ENCODE measurements at regions not wholly inside any gene's neighbourhood (a gene's known extent, or its start where the extent isn't known, plus 50 kb on each side); places are given as distances from the start of the nearest gene placed in this dataset.
"Not testable (repeated sequence)": the region's sequence is repeated elsewhere in the genome, so short reads cannot be mapped to it uniquely, and the experiment has no call there.

DNA sequence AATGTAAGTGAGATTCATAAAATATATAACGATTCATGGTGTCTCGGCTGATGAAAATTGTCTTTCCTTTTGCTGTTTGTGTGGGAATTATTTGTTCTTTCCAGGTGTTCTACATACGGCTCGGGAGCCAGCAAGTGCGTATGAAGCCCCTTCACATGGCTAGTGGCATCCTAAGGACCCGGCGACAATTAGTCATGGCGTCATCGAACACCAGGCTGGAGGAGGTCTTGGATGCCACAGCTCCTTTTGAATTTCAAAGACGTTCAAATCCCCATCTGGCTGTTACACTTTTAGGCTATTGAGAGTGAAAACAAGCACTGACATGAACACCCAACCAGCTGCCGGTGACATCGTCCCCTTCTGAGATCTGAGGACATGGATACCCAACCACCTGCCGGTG lies 397.7 kb upstream of the TNRC6C start:
- Histone ChIP-seq H3K27me3 (ENCODE audit: control insufficient read depth, insufficient read depth, low read length, poor library complexity, severe bottlenecking) (no peaks in the 10 kb centered on the region), H3K36me3 (ENCODE audit: control insufficient read depth, insufficient read depth, low read length) (no peaks in the 10 kb centered on the region), H3K4me1 (ENCODE audit: control insufficient read depth, insufficient read depth, low read length) (peaks cover 10% of the 10 kb centered on the region), H3K27ac (ENCODE audit: insufficient read depth, low read depth, low read length, poor library complexity, severe bottlenecking) (no peak overlapping the region), H3K9me3 (ENCODE audit: control insufficient read depth, low read length) (no peaks in the 10 kb centered on the region), H3K4me3 (ENCODE audit: insufficient read depth, low read depth, low read length) (no peak overlapping the region)
- WGBS, 2 experiments, result 89 to 92% methylated on average over 12 of the region's 13 CpGs

- H3K9me3 ChIP-seq (ENCODE audit: control insufficient read depth, low read length); H3K4me1 ChIP-seq (ENCODE audit: control insufficient read depth, insufficient read depth, low read length); H3K4me3 ChIP-seq (ENCODE audit: insufficient read depth, low read depth, low read length); H3K27me3 ChIP-seq (ENCODE audit: control insufficient read depth, insufficient read depth, low read length, poor library complexity, severe bottlenecking); H3K27ac ChIP-seq (ENCODE audit: insufficient read depth, low read depth, low read length, poor library complexity, severe bottlenecking); H3K36me3 ChIP-seq (ENCODE audit: control insufficient read depth, insufficient read depth, low read length): not testable (repeated sequence)
- 93 to 94% methylated on average over 12 of the region's 12 CpGs for WGBS, 2 experiments
These were observed 396.1 kb upstream of the TNRC6C start for GRCh38 chr17:77562361-77562760.

DNA sequence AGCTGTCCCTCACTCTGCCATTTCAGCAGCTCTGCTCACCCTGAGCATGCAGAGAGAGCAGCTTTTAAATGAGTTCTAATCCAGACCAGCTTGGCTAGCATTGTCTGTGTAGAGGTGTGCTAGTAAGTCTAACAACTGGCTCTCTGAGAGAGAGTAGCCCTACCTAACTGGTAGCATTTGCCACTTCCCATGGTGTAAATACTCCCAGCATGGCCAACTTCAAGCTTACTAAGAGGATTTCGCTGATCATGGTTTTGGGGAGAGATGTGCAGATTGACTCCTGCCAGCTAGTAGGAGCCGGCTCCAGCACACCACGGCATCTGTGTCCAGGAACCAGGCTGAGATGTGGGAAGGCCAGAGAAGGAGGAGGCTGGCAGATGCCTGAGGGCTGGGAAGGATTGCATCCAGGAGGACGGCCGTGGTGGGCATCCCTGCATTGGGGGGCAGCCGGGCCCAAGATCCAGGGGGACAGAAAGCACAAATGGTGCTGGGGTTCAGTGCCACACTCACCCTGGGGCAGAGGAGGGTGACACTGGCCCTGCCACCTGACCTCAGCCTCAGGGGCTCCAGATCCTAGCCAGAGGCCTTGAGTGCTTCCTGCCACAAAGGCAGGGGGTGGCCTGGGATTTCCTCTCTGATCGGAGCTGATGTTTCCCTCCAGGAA lies 394.9 kb upstream of the TNRC6C start:
- no peak overlapping the region for H3K4me3 ChIP-seq (ENCODE audit: insufficient read depth, low read depth, low read length)

GRCh38 chr17:77564278-77564920 lies 394.1 kb upstream of the TNRC6C start:
- Histone ChIP-seq H3K36me3 (ENCODE audit: control insufficient read depth, insufficient read depth, low read length) (no peaks in the 10 kb centered on the region), H3K9me3 (ENCODE audit: control insufficient read depth, low read length) (no peaks in the 10 kb centered on the region), H3K4me1 (ENCODE audit: control insufficient read depth, insufficient read depth, low read length) (no peaks in the 10 kb centered on the region), H3K4me3 (ENCODE audit: insufficient read depth, low read depth, low read length) (no peak overlapping the region), H3K27me3 (ENCODE audit: control insufficient read depth, insufficient read depth, low read length, poor library complexity, severe bottlenecking) (no peaks in the 10 kb centered on the region), H3K27ac (ENCODE audit: insufficient read depth, low read depth, low read length, poor library complexity, severe bottlenecking) (no peak overlapping the region)
- WGBS, 2 experiments, result 91 to 95% methylated on average over 13 of the region's 13 CpGs

More for the DNA sequence above, 394.9 kb upstream of the TNRC6C start:
- H3K27me3 ChIP-seq (ENCODE audit: control insufficient read depth, insufficient read depth, low read length, poor library complexity, severe bottlenecking), result no peaks in the 10 kb centered on the region
- H3K27ac ChIP-seq (ENCODE audit: insufficient read depth, low read depth, low read length, poor library complexity, severe bottlenecking), result no peak overlapping the region
- H3K36me3 ChIP-seq (ENCODE audit: control insufficient read depth, insufficient read depth, low read length), result no peaks in the 10 kb centered on the region
- H3K4me1 ChIP-seq (ENCODE audit: control insufficient read depth, insufficient read depth, low read length), result no peaks in the 10 kb centered on the region
- 92 to 95% methylated on average over 7 of the region's 7 CpGs for WGBS, 2 experiments
- no peaks in the 10 kb centered on the region for H3K9me3 ChIP-seq (ENCODE audit: control insufficient read depth, low read length)

GRCh38 chr17:77565166-77565565 lies 393.3 kb upstream of the TNRC6C start:
- H3K36me3 ChIP-seq (ENCODE audit: control insufficient read depth, insufficient read depth, low read length), result no peaks in the 10 kb centered on the region
- no peak overlapping the region for H3K27ac ChIP-seq (ENCODE audit: insufficient read depth, low read depth, low read length, poor library complexity, severe bottlenecking)
- H3K4me1 ChIP-seq (ENCODE audit: control insufficient read depth, insufficient read depth, low read length), result peaks cover 3% of the 10 kb centered on the region
- WGBS, 2 experiments, result 94 to 97% methylated on average over 6 to 7 of the region's 7 CpGs
- no peaks in the 10 kb centered on the region for H3K27me3 ChIP-seq (ENCODE audit: control insufficient read depth, insufficient read depth, low read length, poor library complexity, severe bottlenecking)
- no peaks in the 10 kb centered on the region for H3K9me3 ChIP-seq (ENCODE audit: control insufficient read depth, low read length)
- H3K4me3 ChIP-seq (ENCODE audit: insufficient read depth, low read depth, low read length), result no peak overlapping the region

DNA sequence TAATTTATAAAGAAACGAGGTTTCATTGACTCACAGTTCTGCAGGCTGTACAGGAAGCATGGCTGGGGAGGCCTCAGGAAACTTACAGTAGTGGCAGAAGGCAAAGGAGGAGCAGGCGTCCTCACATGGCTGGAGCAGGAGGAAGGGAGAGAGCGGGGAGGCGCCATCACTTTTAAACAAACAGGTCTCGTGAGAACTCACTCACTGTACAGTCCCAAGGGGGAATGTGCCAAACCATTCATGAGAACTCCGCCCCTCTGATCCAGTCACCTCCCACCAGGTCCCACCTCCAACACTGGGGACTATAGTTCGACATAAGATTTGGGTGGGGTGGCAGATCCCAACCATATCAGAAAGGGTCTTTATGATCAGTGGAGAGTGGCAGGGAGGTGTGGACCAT lies 392.4 kb upstream of the TNRC6C start:
- no peaks in the 10 kb centered on the region for H3K36me3 ChIP-seq (ENCODE audit: control insufficient read depth, insufficient read depth, low read length)
- H3K27ac ChIP-seq (ENCODE audit: insufficient read depth, low read depth, low read length, poor library complexity, severe bottlenecking), result no peak overlapping the region
- no peaks in the 10 kb centered on the region for H3K9me3 ChIP-seq (ENCODE audit: control insufficient read depth, low read length)
- WGBS, 2 experiments, result 89 to 91% methylated on average over 7 of the region's 7 CpGs
- no peaks in the 10 kb centered on the region for H3K27me3 ChIP-seq (ENCODE audit: control insufficient read depth, insufficient read depth, low read length, poor library complexity, severe bottlenecking)
- peaks cover 13% of the 10 kb centered on the region for H3K4me1 ChIP-seq (ENCODE audit: control insufficient read depth, insufficient read depth, low read length)
- no peak overlapping the region for H3K4me3 ChIP-seq (ENCODE audit: insufficient read depth, low read depth, low read length)

DNA sequence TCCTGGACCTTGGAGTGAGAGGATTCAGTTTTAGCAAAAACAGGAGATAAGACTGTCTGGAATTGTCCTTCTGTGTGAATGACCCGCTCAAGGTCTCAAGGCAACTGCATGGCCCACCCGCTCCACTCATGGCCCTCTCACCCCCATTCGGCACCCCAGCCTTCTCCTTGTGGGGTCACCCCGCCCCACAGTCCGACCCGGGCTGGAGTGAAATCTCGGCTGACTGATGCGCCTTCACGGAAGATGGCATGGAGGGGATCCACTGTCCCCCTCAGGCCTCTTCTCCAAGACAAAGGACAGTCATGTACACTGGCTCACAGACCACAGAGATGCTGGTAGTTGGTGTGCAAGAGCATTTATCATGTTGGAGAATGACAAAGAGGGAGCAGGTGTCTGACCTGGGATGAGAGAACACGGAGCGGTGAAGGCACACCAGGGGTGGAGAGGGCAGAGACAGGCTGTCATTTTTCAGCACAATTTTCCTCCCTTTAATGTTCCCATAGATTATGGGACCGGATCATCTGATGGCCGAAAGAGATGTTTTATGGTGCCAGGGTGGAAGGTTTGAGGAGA lies 391.9 kb upstream of the TNRC6C start:
- peaks cover 16% of the 10 kb centered on the region for H3K4me1 ChIP-seq (ENCODE audit: control insufficient read depth, insufficient read depth, low read length)
- no peaks in the 10 kb centered on the region for H3K9me3 ChIP-seq (ENCODE audit: control insufficient read depth, low read length)
- H3K27me3 ChIP-seq (ENCODE audit: control insufficient read depth, insufficient read depth, low read length, poor library complexity, severe bottlenecking), result no peaks in the 10 kb centered on the region
- H3K36me3 ChIP-seq (ENCODE audit: control insufficient read depth, insufficient read depth, low read length), result no peaks in the 10 kb centered on the region
- H3K27ac ChIP-seq (ENCODE audit: insufficient read depth, low read depth, low read length, poor library complexity, severe bottlenecking), result no peak overlapping the region
- H3K4me3 ChIP-seq (ENCODE audit: insufficient read depth, low read depth, low read length), result no peak overlapping the region
- 96 to 98% methylated on average over 13 of the region's 13 CpGs for WGBS, 2 experiments

DNA sequence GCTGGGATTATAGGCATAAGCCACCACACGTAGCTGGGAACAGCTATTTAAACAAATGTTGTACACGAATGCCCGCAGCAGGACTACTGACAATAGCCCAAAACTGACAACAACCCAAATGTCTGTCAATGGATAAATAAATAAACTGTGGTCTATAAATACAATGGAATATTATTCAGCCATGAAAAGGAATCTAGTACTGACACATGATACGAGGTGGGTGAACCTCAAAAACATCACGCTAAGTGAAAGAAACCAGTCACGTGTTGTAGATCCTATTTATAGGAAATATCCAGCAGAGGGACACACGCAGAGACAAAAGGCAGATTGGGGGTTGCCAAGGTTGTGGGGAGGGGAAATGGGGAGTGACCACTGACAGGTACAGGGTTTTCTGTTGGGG lies 390.0 kb upstream of the TNRC6C start:
- WGBS, 2 experiments, result 92 to 93% methylated on average over 7 of the region's 7 CpGs
- H3K4me1 ChIP-seq (ENCODE audit: control insufficient read depth, insufficient read depth, low read length), result peaks cover 30% of the 10 kb centered on the region

GRCh38 chr17:77569846-77570564 lies 388.5 kb upstream of the TNRC6C start:
- Histone ChIP-seq H3K9me3 (ENCODE audit: control insufficient read depth, low read length) (no peaks in the 10 kb centered on the region), H3K36me3 (ENCODE audit: control insufficient read depth, insufficient read depth, low read length) (no peaks in the 10 kb centered on the region), H3K4me3 (ENCODE audit: insufficient read depth, low read depth, low read length) (no peak overlapping the region), H3K27ac (ENCODE audit: insufficient read depth, low read depth, low read length, poor library complexity, severe bottlenecking) (no peak overlapping the region), H3K4me1 (ENCODE audit: control insufficient read depth, insufficient read depth, low read length) (peaks cover 30% of the 10 kb centered on the region), H3K27me3 (ENCODE audit: control insufficient read depth, insufficient read depth, low read length, poor library complexity, severe bottlenecking) (no peaks in the 10 kb centered on the region)
- WGBS, 2 experiments, result 91% methylated on average over 21 of the region's 21 CpGs

More for the DNA sequence above, 390.0 kb upstream of the TNRC6C start:
- Histone ChIP-seq H3K9me3 (ENCODE audit: control insufficient read depth, low read length) (no peaks in the 10 kb centered on the region), H3K36me3 (ENCODE audit: control insufficient read depth, insufficient read depth, low read length) (no peaks in the 10 kb centered on the region), H3K27ac (ENCODE audit: insufficient read depth, low read depth, low read length, poor library complexity, severe bottlenecking) (no peak overlapping the region), H3K27me3 (ENCODE audit: control insufficient read depth, insufficient read depth, low read length, poor library complexity, severe bottlenecking) (no peaks in the 10 kb centered on the region), H3K4me3 (ENCODE audit: insufficient read depth, low read depth, low read length) (no peak overlapping the region)

DNA sequence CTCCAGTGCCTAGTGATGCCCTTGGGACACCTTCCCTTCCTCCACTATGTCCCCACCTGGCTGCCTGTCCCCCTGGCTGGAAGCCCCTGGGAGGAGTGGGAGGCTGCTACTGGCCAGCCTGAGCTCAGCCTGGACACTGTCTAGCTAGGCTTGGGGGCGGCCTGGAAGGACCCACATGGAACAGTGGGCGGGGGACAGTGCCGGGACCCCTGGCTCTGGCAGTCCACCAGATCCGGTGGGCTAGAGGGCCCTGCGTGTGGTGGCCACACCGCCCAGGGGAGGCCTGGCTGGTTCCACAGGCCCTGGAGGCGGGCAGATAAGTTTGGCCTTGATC lies 388.0 kb upstream of the TNRC6C start:
- Histone ChIP-seq H3K4me1 (ENCODE audit: control insufficient read depth, insufficient read depth, low read length) (peaks cover 30% of the 10 kb centered on the region), H3K4me3 (ENCODE audit: insufficient read depth, low read depth, low read length) (no peak overlapping the region), H3K27ac (ENCODE audit: insufficient read depth, low read depth, low read length, poor library complexity, severe bottlenecking) (no peak overlapping the region), H3K36me3 (ENCODE audit: control insufficient read depth, insufficient read depth, low read length) (no peaks in the 10 kb centered on the region), H3K27me3 (ENCODE audit: control insufficient read depth, insufficient read depth, low read length, poor library complexity, severe bottlenecking) (no peaks in the 10 kb centered on the region), H3K9me3 (ENCODE audit: control insufficient read depth, low read length) (no peaks in the 10 kb centered on the region)
- 92 to 95% methylated on average over 7 of the region's 7 CpGs for WGBS, 2 experiments

Measured in ectodermal cell (in vitro differentiated cells).